IPS-20b (cell line): ENCODE measurements at regions not wholly inside any gene's neighbourhood (a gene's known extent, or its start where the extent isn't known, plus 50 kb on each side); places are given as distances from the start of the nearest gene placed in this dataset.

Experiments
- H3K27ac ChIP-seq: one replicate; pipeline ENCODE4 v1.5.1; 2013; ENCODE audit warnings: low read length
- H3K27me3 ChIP-seq: 2 replicates; pipeline ENCODE4 v1.6.1; 2013; ENCODE audit warnings: mild to moderate bottlenecking, low read length, inconsistent platforms; ENCODE audit not compliant: insufficient read depth
- H3K36me3 ChIP-seq: 2 replicates; pipeline ENCODE4 v1.6.1; 2013; ENCODE audit warnings: low read depth, mild to moderate bottlenecking, inconsistent platforms, low read length, moderate library complexity; ENCODE audit not compliant: insufficient read depth
- H3K4me1 ChIP-seq: 2 replicates; pipeline ENCODE4 v1.6.1; 2013; ENCODE audit warnings: mild to moderate bottlenecking, control low read depth, inconsistent platforms, low read length, moderate library complexity; ENCODE audit not compliant: insufficient read depth
- H3K4me3 ChIP-seq: 2 replicates; pipeline ENCODE4 v1.5.1; 2013; ENCODE audit warnings: mild to moderate bottlenecking, low read length, inconsistent platforms
- H3K9ac ChIP-seq: 2 replicates; pipeline ENCODE4 v1.6.1; 2013; ENCODE audit warnings: low read depth, mild to moderate bottlenecking, inconsistent platforms, low read length, moderate library complexity
- H3K9me3 ChIP-seq: 2 replicates; pipeline ENCODE4 v1.6.1; 2013; ENCODE audit warnings: mild to moderate bottlenecking, low read depth, low read length, inconsistent platforms; ENCODE audit not compliant: insufficient read depth

DNA sequence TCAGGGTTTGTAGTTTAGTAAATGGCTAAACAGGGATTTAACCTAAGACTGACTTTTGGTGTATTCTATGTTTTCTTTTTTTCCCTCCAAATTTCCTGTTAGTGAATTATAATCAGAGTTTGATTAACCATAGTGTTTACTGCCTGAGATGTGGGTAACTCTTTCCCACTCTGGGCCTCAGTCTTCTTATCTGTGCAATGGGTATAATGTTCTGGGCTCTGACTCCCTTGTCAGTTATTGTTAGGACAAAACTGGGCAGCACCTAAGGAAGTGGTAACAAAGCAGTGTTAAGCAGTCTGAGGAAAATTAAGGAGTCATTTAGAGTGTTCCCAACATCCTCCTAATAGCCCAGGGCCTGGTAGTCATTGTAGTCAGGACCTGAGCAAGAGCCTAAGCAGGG, 206.4 kb upstream of the N4BP1 start:
- H3K36me3 ChIP-seq: no peaks in the 10 kb centered on the region
- no peaks in the 10 kb centered on the region; the same call in 1 of the 2 replicates for H3K4me1 ChIP-seq

DNA sequence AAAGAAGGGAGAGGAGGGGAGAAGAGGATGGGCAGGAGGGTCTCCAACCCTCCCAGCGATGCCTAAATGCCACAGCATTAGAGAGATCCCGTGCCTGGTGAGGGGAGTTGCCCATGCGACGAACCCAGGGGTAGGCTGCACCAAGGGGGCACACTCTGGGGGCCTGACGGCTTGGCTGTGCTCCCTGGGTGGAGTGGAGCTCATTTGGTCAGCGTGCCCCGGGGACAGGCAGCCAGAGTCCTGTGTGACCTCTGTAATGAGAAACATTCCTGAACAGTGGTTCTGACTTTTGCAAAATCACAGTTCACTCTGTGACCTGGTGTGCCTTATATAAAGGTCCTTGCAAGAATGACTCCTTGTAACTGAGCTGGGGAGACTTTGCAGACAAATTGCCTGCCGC, 205.0 kb upstream of the N4BP1 start:
- Histone ChIP-seq H3K36me3 (no peaks in the 10 kb centered on the region), H3K4me1 (no peaks in the 10 kb centered on the region; the same call in 1 of the 2 replicates), H3K27ac (no peak overlapping the region), H3K9me3 (no peaks in the 10 kb centered on the region), H3K4me3 (no peak overlapping the region), H3K9ac (no peak overlapping the region), H3K27me3 (peaks cover 45% of the 10 kb centered on the region)

More for the DNA sequence above, 206.4 kb upstream of the N4BP1 start:
- Histone ChIP-seq H3K9me3 (no peaks in the 10 kb centered on the region), H3K9ac (no peak overlapping the region), H3K4me3 (no peak overlapping the region), H3K27ac (no peak overlapping the region), H3K27me3 (peaks cover 31% of the 10 kb centered on the region)

- Histone ChIP-seq H3K4me3 (no peak overlapping the region), H3K27me3 (peaks cover 60% of the 10 kb centered on the region), H3K27ac (no peak overlapping the region)
Measured at GRCh38 chr16:48813485-48813884, 203.5 kb upstream of the N4BP1 start.

GRCh38 chr16:48812856-48813255, 202.9 kb upstream of the N4BP1 start:
- H3K27ac ChIP-seq: no peak overlapping the region
- H3K4me1 ChIP-seq: no peaks in the 10 kb centered on the region; the same call in 1 of the 2 replicates
- H3K9ac ChIP-seq: no peak overlapping the region
- H3K27me3 ChIP-seq: peaks cover 62% of the 10 kb centered on the region
- H3K4me3 ChIP-seq: no peak overlapping the region
- H3K36me3 ChIP-seq: no peaks in the 10 kb centered on the region
- no peaks in the 10 kb centered on the region for H3K9me3 ChIP-seq

More at GRCh38 chr16:48813485-48813884, 203.5 kb upstream of the N4BP1 start:
- Histone ChIP-seq H3K4me1 (no peaks in the 10 kb centered on the region; the same call in 1 of the 2 replicates), H3K36me3 (no peaks in the 10 kb centered on the region), H3K9ac (no peak overlapping the region), H3K9me3 (no peaks in the 10 kb centered on the region)

- Histone ChIP-seq H3K4me3 (peak overlapping the region; percentile 66), H3K4me1 (no peaks in the 10 kb centered on the region; the same call in 1 of the 2 replicates), H3K27ac (no peak overlapping the region), H3K9me3 (no peaks in the 10 kb centered on the region), H3K27me3 (peaks cover 62% of the 10 kb centered on the region), H3K36me3 (no peaks in the 10 kb centered on the region), H3K9ac (peak overlapping the region; percentile 10; the same call in 1 of the 2 replicates)
Measured at GRCh38 chr16:48811478-48811877, 201.5 kb upstream of the N4BP1 start.

GRCh38 chr16:48810803-48811453, 200.9 kb upstream of the N4BP1 start:
- Histone ChIP-seq H3K4me1 (no peaks in the 10 kb centered on the region; the same call in 1 of the 2 replicates), H3K27ac (no peak overlapping the region), H3K36me3 (no peaks in the 10 kb centered on the region), H3K4me3 (peak overlapping the region; percentile 66), H3K9me3 (no peaks in the 10 kb centered on the region), H3K9ac (peak overlapping the region; percentile 10; the same call in 1 of the 2 replicates), H3K27me3 (peaks cover 62% of the 10 kb centered on the region)

DNA sequence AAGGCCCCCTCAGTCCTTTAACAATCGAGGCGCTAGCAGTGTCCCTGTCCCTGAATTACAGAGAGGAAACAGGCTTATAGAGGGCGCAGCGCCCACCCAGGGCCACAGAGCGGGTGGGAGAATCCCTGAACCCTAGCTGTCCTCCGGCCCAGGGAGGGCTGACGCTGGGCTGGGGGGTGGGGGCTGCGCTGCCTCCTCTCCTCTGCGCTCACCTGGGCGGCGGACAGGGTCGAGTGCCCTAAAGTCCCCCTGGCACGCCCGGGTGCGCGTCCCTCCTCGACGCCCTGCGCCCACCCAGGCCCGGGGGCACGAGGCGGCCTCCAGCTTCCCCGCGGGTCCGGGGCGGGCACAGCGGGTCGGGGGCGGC, 200.4 kb upstream of the N4BP1 start:
- Histone ChIP-seq H3K4me3 (peak overlapping the region; percentile 66; the same call in 1 of the 2 replicates), H3K9ac (no peak overlapping the region), H3K4me1 (no peaks in the 10 kb centered on the region; the same call in 1 of the 2 replicates), H3K36me3 (no peaks in the 10 kb centered on the region), H3K27me3 (peaks cover 62% of the 10 kb centered on the region), H3K27ac (no peak overlapping the region), H3K9me3 (no peaks in the 10 kb centered on the region)

GRCh38 chr16:48790151-48790550, 180.2 kb upstream of the N4BP1 start:
- Histone ChIP-seq H3K9ac (no peak overlapping the region), H3K36me3 (no peaks in the 10 kb centered on the region), H3K4me3 (no peak overlapping the region), H3K4me1 (0 out of 2 replicates have a peak, but pooled peaks cover 10% of the 10 kb centered on the region), H3K27ac (no peak overlapping the region), H3K9me3 (no peaks in the 10 kb centered on the region), H3K27me3 (no peaks in the 10 kb centered on the region)

DNA sequence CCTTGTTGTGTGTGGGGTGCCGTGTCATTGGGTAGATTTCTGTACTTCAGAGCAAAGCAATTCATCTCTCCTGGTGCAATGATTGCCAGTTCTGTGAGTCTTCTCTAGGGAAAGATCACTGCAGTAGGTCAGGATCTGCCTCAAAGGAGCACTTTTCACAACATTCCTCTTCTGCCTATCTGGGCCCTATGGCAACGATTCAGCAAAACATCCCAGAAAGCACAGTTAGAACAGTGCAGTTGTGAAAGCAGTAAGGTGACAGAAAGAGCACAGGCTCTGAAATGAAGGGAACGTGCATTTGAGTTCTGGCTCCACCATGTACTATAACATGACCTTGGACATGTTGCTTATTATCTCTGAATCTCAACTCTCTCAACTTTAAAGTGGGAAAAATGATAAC, 178.5 kb upstream of the N4BP1 start:
- Histone ChIP-seq H3K36me3 (no peaks in the 10 kb centered on the region), H3K9me3 (no peaks in the 10 kb centered on the region), H3K9ac (no peak overlapping the region), H3K4me1 (0 out of 2 replicates have a peak, but pooled peaks cover 8% of the 10 kb centered on the region), H3K27me3 (no peaks in the 10 kb centered on the region), H3K27ac (no peak overlapping the region), H3K4me3 (no peak overlapping the region)

- Histone ChIP-seq H3K36me3 (no peaks in the 10 kb centered on the region), H3K4me3 (no peak overlapping the region), H3K4me1 (no peaks in the 10 kb centered on the region), H3K9me3 (peaks cover 6% of the 10 kb centered on the region; the same call in 1 of the 2 replicates), H3K27me3 (no peaks in the 10 kb centered on the region), H3K9ac (no peak overlapping the region), H3K27ac (no peak overlapping the region)
Measured at GRCh38 chr16:48745541-48745940, 135.6 kb upstream of the N4BP1 start.

GRCh38 chr16:48740964-48741363, 131.0 kb upstream of the N4BP1 start:
- Histone ChIP-seq H3K36me3 (no peaks in the 10 kb centered on the region), H3K9me3 (peaks cover 6% of the 10 kb centered on the region; the same call in 1 of the 2 replicates), H3K4me1 (no peaks in the 10 kb centered on the region), H3K4me3 (no peak overlapping the region), H3K27me3 (no peaks in the 10 kb centered on the region), H3K9ac (no peak overlapping the region), H3K27ac (no peak overlapping the region)

DNA sequence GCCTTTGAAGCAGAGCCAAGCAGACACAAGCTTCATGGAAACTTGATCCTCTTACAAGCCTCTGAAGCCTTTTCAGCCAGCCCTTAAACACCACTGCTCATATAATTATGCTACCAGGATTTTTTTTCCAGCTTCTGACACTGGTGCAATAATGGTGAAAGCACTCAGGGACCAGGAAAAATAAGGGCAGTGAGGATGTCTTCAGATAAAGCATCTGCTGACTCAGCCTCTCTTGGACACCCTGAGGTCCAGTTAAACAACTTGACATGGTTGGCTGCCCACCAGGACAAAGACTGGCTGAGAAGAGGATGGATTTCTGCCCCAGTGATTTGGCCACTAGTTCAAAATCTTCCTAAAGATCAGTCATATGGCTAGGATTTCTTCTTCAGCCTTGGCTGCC, 124.2 kb upstream of the N4BP1 start:
- Histone ChIP-seq H3K4me3 (no peak overlapping the region), H3K27ac (no peak overlapping the region), H3K9ac (no peak overlapping the region), H3K27me3 (no peaks in the 10 kb centered on the region), H3K4me1 (no peaks in the 10 kb centered on the region), H3K36me3 (no peaks in the 10 kb centered on the region), H3K9me3 (no peaks in the 10 kb centered on the region)
